ENCODE measurements at regions not wholly inside any gene's neighbourhood (a gene's known extent, or its start where the extent isn't known, plus 50 kb on each side); places are given as distances from the start of the nearest gene placed in this dataset.
"Not testable (repeated sequence)": the region's sequence is repeated elsewhere in the genome, so short reads cannot be mapped to it uniquely, and the experiment has no call there.

DNA sequence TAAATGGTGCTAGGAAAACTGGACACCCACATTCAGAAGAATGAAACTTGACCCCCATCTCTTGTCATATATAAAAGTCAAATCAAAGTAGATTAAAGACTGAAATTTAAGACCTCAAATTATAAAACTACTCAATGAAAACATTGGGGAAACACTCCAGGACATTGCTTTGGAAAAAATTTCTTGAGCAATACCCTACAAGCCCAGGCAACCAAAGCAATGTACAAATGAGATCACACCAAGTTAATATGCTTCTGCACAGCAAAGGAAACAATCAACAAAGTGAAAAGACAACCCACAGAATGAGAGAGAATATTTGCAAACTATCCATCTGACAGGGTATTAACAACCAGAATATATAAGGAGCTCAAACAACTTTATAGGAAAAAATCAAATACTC, 407.9 kb upstream of the BTBD3 start:
- Histone ChIP-seq H3K27me3 (no peaks in the 10 kb centered on the region), H3K4me3 (no peak overlapping the region), H3K4me1 (no peaks in the 10 kb centered on the region), H3K27ac (no peak overlapping the region), H3K36me3 (no peaks in the 10 kb centered on the region), H3K9me3 (peaks cover 0 to 4% (median 0%) of the 10 kb centered on the region in 3 donors)
- TF ChIP-seq, protein P1, sequence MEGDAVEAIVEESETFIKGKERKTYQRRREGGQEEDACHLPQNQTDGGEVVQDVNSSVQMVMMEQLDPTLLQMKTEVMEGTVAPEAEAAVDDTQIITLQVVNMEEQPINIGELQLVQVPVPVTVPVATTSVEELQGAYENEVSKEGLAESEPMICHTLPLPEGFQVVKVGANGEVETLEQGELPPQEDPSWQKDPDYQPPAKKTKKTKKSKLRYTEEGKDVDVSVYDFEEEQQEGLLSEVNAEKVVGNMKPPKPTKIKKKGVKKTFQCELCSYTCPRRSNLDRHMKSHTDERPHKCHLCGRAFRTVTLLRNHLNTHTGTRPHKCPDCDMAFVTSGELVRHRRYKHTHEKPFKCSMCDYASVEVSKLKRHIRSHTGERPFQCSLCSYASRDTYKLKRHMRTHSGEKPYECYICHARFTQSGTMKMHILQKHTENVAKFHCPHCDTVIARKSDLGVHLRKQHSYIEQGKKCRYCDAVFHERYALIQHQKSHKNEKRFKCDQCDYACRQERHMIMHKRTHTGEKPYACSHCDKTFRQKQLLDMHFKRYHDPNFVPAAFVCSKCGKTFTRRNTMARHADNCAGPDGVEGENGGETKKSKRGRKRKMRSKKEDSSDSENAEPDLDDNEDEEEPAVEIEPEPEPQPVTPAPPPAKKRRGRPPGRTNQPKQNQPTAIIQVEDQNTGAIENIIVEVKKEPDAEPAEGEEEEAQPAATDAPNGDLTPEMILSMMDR (IDR thresholded peaks at IDR 0.05) = no peak
- no peak for TF ChIP-seq EP300 (IDR thresholded peaks at IDR 0.05)
- TF ChIP-seq POLR2AphosphoS5 (IDR thresholded peaks at IDR 0.05) = no peak
- no peak for TF ChIP-seq POLR2A (IDR thresholded peaks at IDR 0.05)
- no peak for ATAC-seq

DNA sequence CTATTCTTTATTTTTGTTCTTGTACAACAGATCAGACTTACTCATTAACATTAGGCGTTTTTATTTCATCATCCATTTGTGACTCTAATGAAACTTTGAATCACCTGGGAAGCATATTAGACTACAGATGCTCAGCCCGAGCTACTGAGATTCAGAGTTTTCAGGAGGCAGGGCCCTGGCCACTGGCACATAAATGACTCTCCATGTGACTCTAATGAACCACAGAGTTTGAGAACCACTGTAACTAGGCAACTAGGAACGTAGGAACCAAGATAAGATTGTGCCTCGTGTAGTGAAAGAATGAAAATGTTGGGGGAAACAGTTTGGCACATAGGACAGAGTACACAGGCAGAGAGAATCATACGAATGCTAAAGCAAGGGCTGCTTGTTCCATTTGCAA, 405.9 kb upstream of the BTBD3 start:
- 50 to 73% methylated on average over 5 of the region's 5 CpGs for WGBS, 2 donors (ENCODE audit: low coverage in 1 of 2)
- Histone ChIP-seq H3K9me3 (peaks cover 0 to 4% (median 0%) of the 10 kb centered on the region in 3 donors), H3K27ac (no peak overlapping the region), H3K27me3 (no peaks in the 10 kb centered on the region), H3K4me3 (no peak overlapping the region), H3K36me3 (no peaks in the 10 kb centered on the region), H3K4me1 (no peaks in the 10 kb centered on the region)
- no peak for ATAC-seq
- no peak for TF ChIP-seq EP300 (IDR thresholded peaks at IDR 0.05)
- no peak for TF ChIP-seq POLR2A (IDR thresholded peaks at IDR 0.05)
- TF ChIP-seq, protein P1 (IDR thresholded peaks at IDR 0.05) = no peak
- TF ChIP-seq POLR2AphosphoS5 (IDR thresholded peaks at IDR 0.05) = no peak

DNA sequence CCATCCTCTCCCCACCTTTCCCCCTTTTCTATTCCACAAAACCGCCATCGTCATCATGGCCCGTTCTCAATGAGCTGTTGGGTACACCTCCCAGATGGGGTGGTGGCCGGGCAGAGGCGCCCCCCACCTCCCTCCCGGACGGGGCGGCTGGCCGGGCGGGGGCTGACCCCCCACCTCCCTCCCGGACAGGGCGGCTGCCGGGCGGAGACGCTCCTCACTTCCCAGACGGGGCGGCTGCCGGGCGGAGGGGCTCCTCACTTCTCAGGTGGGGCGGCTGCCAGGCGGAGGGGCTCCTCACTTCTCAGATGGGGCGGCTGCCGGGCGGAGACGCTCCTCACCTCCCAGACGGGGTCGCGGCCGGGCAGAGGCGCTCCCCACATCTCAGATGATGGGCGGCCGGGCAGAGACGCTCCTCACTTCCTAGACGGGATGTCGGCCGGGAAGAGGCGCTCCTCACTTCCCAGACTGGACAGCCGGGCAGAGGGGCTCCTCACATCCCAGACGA, 404.4 kb upstream of the BTBD3 start:
- not testable (repeated sequence) for H3K4me3 ChIP-seq, H3K4me1 ChIP-seq, H3K36me3 ChIP-seq, H3K9me3 ChIP-seq, H3K27me3 ChIP-seq, H3K27ac ChIP-seq, ATAC-seq
- no CpG with 5 or more reads among the region's 39 CpGs for WGBS, 2 donors (ENCODE audit: low coverage in 1 of 2)

DNA sequence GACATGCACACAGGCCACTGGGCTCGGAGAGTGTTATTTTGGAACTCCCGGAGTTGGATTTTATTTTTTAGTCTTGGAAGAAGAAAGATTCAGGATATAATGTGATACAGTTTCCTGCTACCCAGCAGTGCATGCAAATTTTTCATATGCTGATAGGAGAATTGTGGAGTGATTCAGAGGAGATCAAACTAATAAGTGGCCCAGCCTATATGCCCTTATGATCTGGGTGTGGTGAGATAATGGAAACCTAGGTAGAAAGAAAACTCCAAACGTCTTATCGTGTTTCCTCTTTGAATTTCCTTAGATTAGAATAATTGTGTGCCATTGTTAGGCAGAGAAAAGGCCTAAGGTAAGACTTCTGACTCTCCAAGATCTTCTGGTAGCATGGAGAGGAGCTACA, 401.2 kb upstream of the BTBD3 start:
- H3K27me3 ChIP-seq = no peaks in the 10 kb centered on the region
- WGBS, 2 donors (ENCODE audit: low coverage in 1 of 2) = 83 to 88% methylated on average over 3 to 4 of the region's 4 CpGs
- ATAC-seq = no peak
- H3K27ac ChIP-seq = no peak overlapping the region
- H3K4me3 ChIP-seq = no peak overlapping the region
- H3K36me3 ChIP-seq = no peaks in the 10 kb centered on the region
- no peaks in the 10 kb centered on the region for H3K9me3 ChIP-seq
- no peak for TF ChIP-seq POLR2AphosphoS5 (IDR thresholded peaks at IDR 0.05)
- no peak for TF ChIP-seq POLR2A (IDR thresholded peaks at IDR 0.05)
- no peak for TF ChIP-seq EP300 (IDR thresholded peaks at IDR 0.05)
- TF ChIP-seq, protein P1 (IDR thresholded peaks at IDR 0.05) = no peak
- no peaks in the 10 kb centered on the region for H3K4me1 ChIP-seq

DNA sequence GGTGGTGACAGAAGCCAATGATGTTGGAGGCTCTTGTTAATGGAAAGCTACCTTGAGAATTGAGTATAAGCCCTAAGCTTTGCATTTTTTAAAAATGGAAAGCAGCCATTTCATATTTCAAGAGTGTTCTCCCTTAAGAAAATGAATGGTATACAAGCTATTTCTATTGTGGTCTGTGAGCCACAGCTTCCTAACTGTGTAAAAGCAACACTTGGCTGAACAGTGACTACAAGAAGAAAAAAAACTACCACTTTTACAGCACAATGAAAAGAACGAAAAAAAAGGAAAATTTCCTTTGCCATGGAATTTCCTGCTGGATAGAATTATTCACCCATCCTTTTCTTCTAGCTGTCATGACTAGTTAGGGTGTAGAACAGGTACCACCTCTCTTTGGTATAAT, 397.1 kb upstream of the BTBD3 start:
- WGBS, 2 donors (ENCODE audit: low coverage in 1 of 2) = 0% methylated on average over 1 of the region's 1 CpG
- Histone ChIP-seq H3K9me3 (peaks cover 0 to 30% (median 0%) of the 10 kb centered on the region in 3 donors), H3K27ac (no peak overlapping the region), H3K4me1 (no peaks in the 10 kb centered on the region), H3K27me3 (no peaks in the 10 kb centered on the region), H3K36me3 (no peaks in the 10 kb centered on the region), H3K4me3 (no peak overlapping the region)
- TF ChIP-seq POLR2AphosphoS5 (IDR thresholded peaks at IDR 0.05) = no peak
- TF ChIP-seq, protein P1 (IDR thresholded peaks at IDR 0.05) = no peak
- no peak for TF ChIP-seq EP300 (IDR thresholded peaks at IDR 0.05)
- TF ChIP-seq POLR2A (IDR thresholded peaks at IDR 0.05) = no peak
- no peak for ATAC-seq
